ENCODE measurements at regions not wholly inside any gene's neighbourhood (a gene's known extent, or its start where the extent isn't known, plus 50 kb on each side); places are given as distances from the start of the nearest gene placed in this dataset.

DNA sequence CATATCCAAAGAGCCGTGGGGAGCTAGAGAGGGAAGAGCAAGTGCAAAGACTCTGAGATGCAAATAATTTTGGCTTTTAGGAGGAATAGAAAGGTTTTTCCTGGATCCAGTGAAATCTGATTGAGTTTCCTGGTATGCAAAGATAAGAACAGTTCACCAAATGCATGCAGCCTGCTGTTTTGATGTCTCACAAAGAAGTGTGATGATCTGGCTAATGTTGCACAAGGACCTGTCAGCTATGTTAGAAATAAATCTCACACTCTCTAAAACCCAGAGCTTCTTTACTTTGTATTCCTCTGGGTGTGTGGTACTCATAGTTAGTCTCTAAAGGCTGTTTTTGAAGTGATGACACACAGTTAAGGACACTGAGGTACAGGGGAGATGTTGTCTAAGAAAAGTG lies 321.4 kb downstream of the AACS start:
- no peak overlapping the region for H3K4me3 ChIP-seq
- H3K27ac ChIP-seq: no peak overlapping the region
- no peaks in the 10 kb centered on the region for H3K9me3 ChIP-seq
- intact Hi-C loops (cut with DNase I): no loop called here
- no peaks in the 10 kb centered on the region for H3K27me3 ChIP-seq
- no peaks in the 10 kb centered on the region for H3K4me1 ChIP-seq
- ATAC-seq (no peak), DNase-seq (no peak)
- TF ChIP-seq, protein P1, sequence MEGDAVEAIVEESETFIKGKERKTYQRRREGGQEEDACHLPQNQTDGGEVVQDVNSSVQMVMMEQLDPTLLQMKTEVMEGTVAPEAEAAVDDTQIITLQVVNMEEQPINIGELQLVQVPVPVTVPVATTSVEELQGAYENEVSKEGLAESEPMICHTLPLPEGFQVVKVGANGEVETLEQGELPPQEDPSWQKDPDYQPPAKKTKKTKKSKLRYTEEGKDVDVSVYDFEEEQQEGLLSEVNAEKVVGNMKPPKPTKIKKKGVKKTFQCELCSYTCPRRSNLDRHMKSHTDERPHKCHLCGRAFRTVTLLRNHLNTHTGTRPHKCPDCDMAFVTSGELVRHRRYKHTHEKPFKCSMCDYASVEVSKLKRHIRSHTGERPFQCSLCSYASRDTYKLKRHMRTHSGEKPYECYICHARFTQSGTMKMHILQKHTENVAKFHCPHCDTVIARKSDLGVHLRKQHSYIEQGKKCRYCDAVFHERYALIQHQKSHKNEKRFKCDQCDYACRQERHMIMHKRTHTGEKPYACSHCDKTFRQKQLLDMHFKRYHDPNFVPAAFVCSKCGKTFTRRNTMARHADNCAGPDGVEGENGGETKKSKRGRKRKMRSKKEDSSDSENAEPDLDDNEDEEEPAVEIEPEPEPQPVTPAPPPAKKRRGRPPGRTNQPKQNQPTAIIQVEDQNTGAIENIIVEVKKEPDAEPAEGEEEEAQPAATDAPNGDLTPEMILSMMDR (IDR thresholded peaks at IDR 0.05): no peak
- H3K36me3 ChIP-seq: no peaks in the 10 kb centered on the region

GRCh38 chr12:125387206-125387605 lies 322.0 kb downstream of the AACS start:
- ATAC-seq (no peak), DNase-seq (no peak)
- intact Hi-C loops (cut with DNase I): no loop called here
- no peak overlapping the region for H3K4me3 ChIP-seq
- no peak overlapping the region for H3K27ac ChIP-seq
- H3K27me3 ChIP-seq: no peaks in the 10 kb centered on the region
- H3K4me1 ChIP-seq: no peaks in the 10 kb centered on the region
- H3K36me3 ChIP-seq: no peaks in the 10 kb centered on the region
- no peaks in the 10 kb centered on the region for H3K9me3 ChIP-seq
- TF ChIP-seq, protein P1 (IDR thresholded peaks at IDR 0.05): no peak

GRCh38 chr12:125389061-125389697 lies 323.9 kb downstream of the AACS start:
- H3K4me3 ChIP-seq: no peak overlapping the region
- TF ChIP-seq, protein P1 (IDR thresholded peaks at IDR 0.05): no peak
- no peak overlapping the region for H3K27ac ChIP-seq
- no peaks in the 10 kb centered on the region for H3K27me3 ChIP-seq
- DNase-seq: no peak
- no peak for ATAC-seq
- no peaks in the 10 kb centered on the region for H3K4me1 ChIP-seq
- intact Hi-C loops (cut with DNase I): no loop called here
- no peaks in the 10 kb centered on the region for H3K9me3 ChIP-seq
- no peaks in the 10 kb centered on the region for H3K36me3 ChIP-seq

DNA sequence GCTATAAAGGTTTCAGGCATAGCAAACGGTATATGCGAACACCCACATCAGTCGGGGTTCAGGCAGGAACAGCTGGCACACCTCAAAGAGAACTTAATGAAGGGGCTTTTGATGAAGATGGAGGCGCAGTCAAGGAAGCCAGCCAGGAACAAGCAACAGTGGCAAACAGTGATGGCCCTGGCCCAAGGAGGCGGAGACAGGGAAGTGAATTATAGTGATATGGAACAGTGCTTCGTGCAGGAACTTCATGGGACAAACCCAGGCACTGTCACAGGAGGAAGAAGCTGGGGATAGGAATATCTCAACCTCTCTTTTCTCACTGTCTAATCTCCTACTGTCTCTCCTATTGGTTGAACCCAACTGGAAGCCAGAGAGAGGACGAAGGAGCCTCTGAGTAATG lies 328.3 kb downstream of the AACS start:
- H3K4me1 ChIP-seq: no peaks in the 10 kb centered on the region
- intact Hi-C loops (cut with DNase I): no loop called here
- TF ChIP-seq, protein P1 (IDR thresholded peaks at IDR 0.05): no peak

GRCh38 chr12:125395583-125396215 lies 330.5 kb downstream of the AACS start:
- DNase-seq (no peak), ATAC-seq (no peak)
- H3K27me3 ChIP-seq: no peaks in the 10 kb centered on the region
- no peaks in the 10 kb centered on the region for H3K36me3 ChIP-seq
- TF ChIP-seq, protein P1 (IDR thresholded peaks at IDR 0.05): no peak
- no peaks in the 10 kb centered on the region for H3K9me3 ChIP-seq
- H3K4me3 ChIP-seq: no peak overlapping the region
- H3K27ac ChIP-seq: no peak overlapping the region
- no peaks in the 10 kb centered on the region for H3K4me1 ChIP-seq
- intact Hi-C loops (cut with DNase I): no loop called here

More for the DNA sequence above, 328.3 kb downstream of the AACS start:
- Histone ChIP-seq H3K9me3 (no peaks in the 10 kb centered on the region), H3K27ac (no peak overlapping the region), H3K4me3 (no peak overlapping the region), H3K36me3 (no peaks in the 10 kb centered on the region), H3K27me3 (no peaks in the 10 kb centered on the region)
- ATAC-seq (no peak), DNase-seq (no peak)

Measured in upper lobe of right lung (tissue), 1 donor.